Panc1 (cell line): ENCODE measurements at regions not wholly inside any gene's neighbourhood (a gene's known extent, or its start where the extent isn't known, plus 50 kb on each side); places are given as distances from the start of the nearest gene placed in this dataset.

Experiments used
- ATAC-seq: fragments of 200-7000 bp; cut with Tn5 transposase; 2 replicates; pipeline ENCODE4 v1.9.1; 2020; ENCODE audit warnings: mild to moderate bottlenecking, moderate library complexity
- BruUV-seq: library from RNA; stranded (reverse); fragments of 400-500 nt; replicated peaks from 2 replicates; lab custom pipeline; 2021; lab: Mats Ljungman, UMichigan
- CTCF ChIA-PET: fragments of 300-600 bp; sonication (Branson Sonifier 250); formaldehyde crosslinking; loops from one replicate; lab custom pipeline; 2022; ENCODE audit warnings: antibody characterized with exemption; lab: Charles Lee
- POLR2A ChIA-PET: fragments of 300-600 bp; sonication (Branson Sonifier 250); formaldehyde crosslinking; loops from one replicate; lab custom pipeline; 2022; ENCODE audit warnings: antibody characterized with exemption; lab: Charles Lee
- DNase-seq: peaks from one replicate; pipeline ENCODE4 v3.0.0-alpha.2; 2010; ENCODE audit warnings: low read depth, low spot score
- H3K27ac ChIP-seq: 2 replicates; pipeline ENCODE4 v1.5.1; 2011; ENCODE audit warnings: mild to moderate bottlenecking, low read length, inconsistent platforms
- H3K27me3 ChIP-seq: fragments of 200-500 bp; sonication (Bioruptor generic); 2 replicates; pipeline ENCODE4 v1.6.0; 2014; ENCODE audit warnings: low read length, inconsistent platforms; ENCODE audit not compliant: control insufficient read depth, insufficient read depth
- H3K36me3 ChIP-seq: fragments of 200-500 bp; sonication (Bioruptor generic); 2 replicates; pipeline ENCODE4 v1.5.1; 2014; ENCODE audit warnings: inconsistent platforms, mild to moderate bottlenecking, low read length, moderate library complexity; ENCODE audit not compliant: control insufficient read depth, insufficient read depth
- H3K4me1 ChIP-seq: 2 replicates; pipeline ENCODE4 v1.5.1; 2011; ENCODE audit warnings: inconsistent platforms, mild to moderate bottlenecking, low read length, moderate library complexity; ENCODE audit not compliant: control insufficient read depth, insufficient read depth
- H3K4me3 ChIP-seq, 2 experiments: 2 replicates each; pipeline ENCODE4 v1.5.1; 2011 to 2012; ENCODE audit warnings: low read depth in 2 of 2, low read length in 2 of 2, mild to moderate bottlenecking in 2 of 2, inconsistent platforms in 1 of 2, moderate library complexity in 1 of 2
- H3K9me3 ChIP-seq: fragments of 200-500 bp; sonication (Bioruptor generic); 2 replicates; pipeline ENCODE4 v1.5.1; 2014; ENCODE audit warnings: low read depth, mild to moderate bottlenecking, inconsistent platforms, low read length, moderate library complexity; ENCODE audit not compliant: control insufficient read depth, insufficient read depth
- CTCF ChIP-seq: fragments of 450-650 bp; IDR thresholded peaks from 2 replicates; pipeline ENCODE4 v1.5.1; 2017; ENCODE audit warnings: mild to moderate bottlenecking
- POLR2AphosphoS5 ChIP-seq: IDR thresholded peaks from 2 replicates; pipeline ENCODE4 v1.6.1; 2012; ENCODE audit warnings: mild to moderate bottlenecking, low read depth, low read length, moderate library complexity
- REST ChIP-seq, 2 experiments: IDR thresholded peaks; 2 replicates each; pipeline ENCODE4 v1.6.1; 2011 to 2012; ENCODE audit warnings: low read depth in 2 of 2, control low read depth in 1 of 2, low read length in 1 of 2, mild to moderate bottlenecking in 1 of 2, moderate library complexity in 1 of 2; ENCODE audit not compliant: insufficient read depth in 1 of 2
- SIN3A ChIP-seq: IDR thresholded peaks from 2 replicates; pipeline ENCODE4 v1.6.1; 2012; ENCODE audit warnings: low read depth, mild to moderate bottlenecking, low read length, moderate library complexity, borderline replicate concordance; ENCODE audit not compliant: insufficient read depth
- TCF7L2 ChIP-seq: IDR thresholded peaks from 2 replicates; pipeline ENCODE4 v1.6.1; 2011; ENCODE audit warnings: mild to moderate bottlenecking, low read depth, low read length, inconsistent platforms
- in situ Hi-C: cut with HindIII; loops from 2 replicates; pipeline ENCODE4 v1.10.0; 2016; ENCODE audit warnings: low sequenced_read_pairs, low pct_unique_long_range_greater_than_20kb
- intact Hi-C: fragments of 100-400 bp; cut with micrococcal nuclease; formaldehyde crosslinking; loops from one replicate; pipeline ENCODE4 v1.10.0; 2022; ENCODE audit not compliant: unreplicated experiment

GRCh38 chr5:33330426-33330825, 110.3 kb upstream of the TARS1 start:
- TF ChIP-seq SIN3A, result no peak
- Histone ChIP-seq H3K4me3 (no peak overlapping the region), H3K27ac (no peak overlapping the region), H3K4me1 (no peaks in the 10 kb centered on the region), H3K36me3 (no peaks in the 10 kb centered on the region), H3K9me3 (no peaks in the 10 kb centered on the region), H3K27me3 (no peaks in the 10 kb centered on the region)
- in situ Hi-C loops, result no loop called here
- intact Hi-C loops, result no loop called here
- DNase-seq, result no peak
- POLR2A ChIA-PET, result no interaction called here
- BruUV-seq, result no TSS peak
- CTCF ChIA-PET, result no interaction called here
- ATAC-seq, result no peak

DNA sequence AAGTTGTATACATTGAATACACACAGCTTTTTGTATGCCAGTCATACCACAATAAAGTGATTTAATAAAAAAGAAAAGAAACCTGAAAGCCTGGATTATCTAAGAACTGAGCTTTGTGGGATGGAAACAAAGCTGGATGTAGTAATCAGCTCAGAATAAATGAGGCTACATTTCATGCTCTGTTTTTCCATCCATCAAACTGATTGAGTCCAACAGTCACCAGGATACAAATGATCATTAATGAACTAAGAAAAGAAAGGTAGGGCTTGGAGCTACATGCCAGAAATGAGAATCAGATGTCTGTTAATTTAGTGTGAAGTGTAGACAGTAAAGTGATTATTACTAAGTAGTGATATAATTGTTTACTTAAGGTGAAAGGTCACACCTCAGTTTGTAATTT, 109.8 kb upstream of the TARS1 start:
- H3K27ac ChIP-seq, result no peak overlapping the region
- no peaks in the 10 kb centered on the region for H3K4me1 ChIP-seq
- DNase-seq, result no peak
- POLR2A ChIA-PET, result no interaction called here
- no peaks in the 10 kb centered on the region for H3K27me3 ChIP-seq
- H3K9me3 ChIP-seq, result no peaks in the 10 kb centered on the region
- no TSS peak for BruUV-seq
- intact Hi-C loops (no loop called here), in situ Hi-C loops (no loop called here)
- ATAC-seq, result no peak
- TF ChIP-seq CTCF (no peak), REST (IDR thresholded peaks at IDR 0.05; ENCODE audit: insufficient read depth in 1 of 2, low read depth in 2 of 2, low read length in 1 of 2) (no peak), SIN3A (no peak), POLR2AphosphoS5 (no peak), TCF7L2 (no peak)
- CTCF ChIA-PET, result no interaction called here
- no peak overlapping the region for H3K4me3 ChIP-seq
- H3K36me3 ChIP-seq, result no peaks in the 10 kb centered on the region

- no peak for ATAC-seq
- TF ChIP-seq TCF7L2, result no peak
- TF ChIP-seq CTCF, result no peak
- no peak for TF ChIP-seq REST (IDR thresholded peaks at IDR 0.05; ENCODE audit: insufficient read depth in 1 of 2, low read depth in 2 of 2, low read length in 1 of 2)
- TF ChIP-seq POLR2AphosphoS5, result no peak
- TF ChIP-seq SIN3A, result no peak
- intact Hi-C loops (no loop called here), in situ Hi-C loops (no loop called here)
- Histone ChIP-seq H3K4me3 (no peak overlapping the region), H3K36me3 (no peaks in the 10 kb centered on the region), H3K27me3 (no peaks in the 10 kb centered on the region), H3K9me3 (no peaks in the 10 kb centered on the region), H3K27ac (no peak overlapping the region), H3K4me1 (no peaks in the 10 kb centered on the region)
- BruUV-seq, result no TSS peak
- CTCF ChIA-PET, result no interaction called here
- POLR2A ChIA-PET, result no interaction called here
- DNase-seq, result no peak
These were observed 108.0 kb upstream of the TARS1 start for GRCh38 chr5:33332804-33333203.
